VCaP (cell line): ENCODE measurements at regions not wholly inside any gene's neighbourhood (a gene's known extent, or its start where the extent isn't known, plus 50 kb on each side); places are given as distances from the start of the nearest gene placed in this dataset.

Source experiments
- H3K27ac ChIP-seq: fragments of 450-650 bp; 2 replicates; pipeline ENCODE4 v1.5.1; 2017
- TF ChIP-seq, protein P1 (sequence below): fragments of 450-650 bp; conservative IDR thresholded peaks from 2 replicates; pipeline ENCODE4 v1.5.1; 2017; ENCODE audit warnings: mild to moderate bottlenecking, moderate library complexity

DNA sequence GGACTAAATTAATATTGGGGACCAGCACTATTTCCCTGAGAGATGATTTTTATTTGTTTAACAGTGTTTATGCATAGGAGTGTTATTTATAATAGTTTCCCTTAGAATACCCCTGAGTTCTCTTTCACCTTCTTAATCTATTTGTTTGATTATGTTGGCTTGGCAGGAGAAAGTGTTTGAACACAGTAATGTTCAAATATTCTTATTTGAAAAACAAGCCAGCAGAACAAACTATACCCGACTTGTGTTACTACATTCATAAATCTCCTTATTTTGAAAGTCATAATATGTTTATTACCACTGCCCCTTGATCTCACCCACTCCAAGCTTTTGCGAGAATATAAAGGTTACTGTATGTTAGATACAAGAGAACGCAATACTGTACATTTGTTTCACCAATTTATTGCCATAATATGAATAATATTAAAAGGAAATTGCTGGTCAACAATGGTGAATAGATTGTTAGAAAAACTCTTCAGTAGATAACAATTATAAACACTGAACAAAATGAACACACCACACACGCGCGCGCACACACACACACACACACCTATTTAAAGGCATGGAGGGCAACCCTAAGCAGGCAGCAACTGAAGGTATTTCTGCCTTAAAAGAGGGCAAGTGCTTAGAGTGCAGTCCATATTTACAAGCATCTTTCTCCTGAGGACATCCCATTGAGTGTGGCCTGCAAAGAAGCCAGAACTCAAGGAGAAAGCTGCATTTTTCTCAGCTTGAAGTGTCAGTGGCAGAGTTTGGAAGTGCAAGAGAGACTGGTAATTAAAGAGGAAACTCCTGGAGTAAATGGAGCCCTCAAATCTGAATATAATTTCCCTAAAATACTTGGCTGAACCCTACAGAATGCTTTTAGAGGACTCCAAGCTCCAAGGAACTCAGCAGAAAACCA is 279.4 kb upstream of the MAN1A1 start:
- H3K27ac ChIP-seq: peak overlapping the region; percentile 64
- TF ChIP-seq, protein P1, sequence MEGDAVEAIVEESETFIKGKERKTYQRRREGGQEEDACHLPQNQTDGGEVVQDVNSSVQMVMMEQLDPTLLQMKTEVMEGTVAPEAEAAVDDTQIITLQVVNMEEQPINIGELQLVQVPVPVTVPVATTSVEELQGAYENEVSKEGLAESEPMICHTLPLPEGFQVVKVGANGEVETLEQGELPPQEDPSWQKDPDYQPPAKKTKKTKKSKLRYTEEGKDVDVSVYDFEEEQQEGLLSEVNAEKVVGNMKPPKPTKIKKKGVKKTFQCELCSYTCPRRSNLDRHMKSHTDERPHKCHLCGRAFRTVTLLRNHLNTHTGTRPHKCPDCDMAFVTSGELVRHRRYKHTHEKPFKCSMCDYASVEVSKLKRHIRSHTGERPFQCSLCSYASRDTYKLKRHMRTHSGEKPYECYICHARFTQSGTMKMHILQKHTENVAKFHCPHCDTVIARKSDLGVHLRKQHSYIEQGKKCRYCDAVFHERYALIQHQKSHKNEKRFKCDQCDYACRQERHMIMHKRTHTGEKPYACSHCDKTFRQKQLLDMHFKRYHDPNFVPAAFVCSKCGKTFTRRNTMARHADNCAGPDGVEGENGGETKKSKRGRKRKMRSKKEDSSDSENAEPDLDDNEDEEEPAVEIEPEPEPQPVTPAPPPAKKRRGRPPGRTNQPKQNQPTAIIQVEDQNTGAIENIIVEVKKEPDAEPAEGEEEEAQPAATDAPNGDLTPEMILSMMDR: peak; percentile 30; the same call in 1 of the 2 replicates

DNA sequence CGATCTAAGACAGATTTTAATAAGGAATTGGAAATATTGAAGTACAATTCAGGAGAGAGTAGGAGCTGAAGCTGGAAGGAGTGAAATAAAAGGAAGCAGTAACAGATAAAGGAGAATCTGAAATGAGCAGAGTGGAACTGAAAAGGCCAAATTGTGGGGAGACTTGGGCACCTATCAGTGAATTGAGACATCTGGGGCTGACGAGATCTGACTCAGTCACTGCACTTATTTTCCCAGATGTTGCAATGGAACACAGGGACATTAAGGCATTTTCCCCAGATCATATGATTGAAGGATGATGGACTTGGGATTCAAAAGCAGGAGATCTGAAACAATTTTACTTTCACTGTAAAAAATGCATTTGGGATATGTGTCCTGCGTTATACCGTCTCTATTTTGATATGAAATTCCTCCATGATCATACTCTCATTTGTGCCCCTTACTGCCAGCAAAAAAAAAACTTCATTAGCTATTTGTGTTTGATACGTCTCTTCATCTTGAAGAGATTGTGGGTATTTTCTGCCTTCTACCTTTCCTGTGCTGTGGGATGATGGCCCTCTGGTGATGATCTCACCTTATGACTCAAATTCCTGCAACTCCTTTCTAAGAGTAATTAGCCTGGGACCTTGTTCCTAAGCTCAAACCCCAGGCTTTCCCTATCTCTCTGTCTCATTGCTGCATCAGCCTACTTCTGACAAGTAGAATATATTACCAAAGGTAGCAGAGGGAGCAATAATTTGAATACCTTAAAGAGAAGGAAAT is 278.5 kb upstream of the MAN1A1 start:
- peak overlapping the region; percentile 64; the same call in 1 of the 2 replicates for H3K27ac ChIP-seq
- TF ChIP-seq, protein P1: no peak

DNA sequence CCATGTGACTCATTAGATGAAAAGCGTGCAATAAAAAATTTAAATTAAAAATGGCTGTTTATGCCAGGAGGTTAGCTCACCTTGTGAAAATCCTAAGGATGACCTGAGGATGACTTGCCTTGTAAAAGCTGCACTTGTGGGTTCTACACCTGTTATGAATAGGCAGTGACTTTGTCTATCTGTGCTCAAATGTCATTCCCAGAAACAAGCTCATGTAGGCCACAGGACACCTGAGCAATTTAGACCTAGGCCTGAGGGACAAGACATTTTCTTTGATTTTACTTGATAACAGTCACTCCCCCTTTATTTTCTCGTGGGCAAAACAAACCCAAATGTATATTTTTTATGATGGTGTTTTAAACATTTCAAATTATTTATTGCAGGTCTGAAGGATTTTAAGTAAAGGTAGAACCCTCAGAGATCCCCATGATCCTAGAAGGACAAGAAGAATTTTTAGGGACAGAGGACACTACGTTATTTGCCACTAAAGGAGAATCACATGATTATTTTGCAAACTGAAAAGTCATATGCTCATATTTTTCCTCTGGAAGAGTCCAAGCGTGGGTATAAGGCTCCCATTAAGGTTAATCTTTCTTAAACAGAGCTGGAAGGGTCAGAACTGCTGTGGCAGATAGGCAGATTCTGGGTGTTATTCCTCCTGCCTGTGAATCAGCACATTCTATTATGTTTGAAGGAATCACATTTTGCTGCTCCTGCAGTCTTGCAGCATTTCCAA is 277.5 kb upstream of the MAN1A1 start:
- peak overlapping the region; percentile 12; the same call in 1 of the 2 replicates for H3K27ac ChIP-seq
- TF ChIP-seq, protein P1: no peak

DNA sequence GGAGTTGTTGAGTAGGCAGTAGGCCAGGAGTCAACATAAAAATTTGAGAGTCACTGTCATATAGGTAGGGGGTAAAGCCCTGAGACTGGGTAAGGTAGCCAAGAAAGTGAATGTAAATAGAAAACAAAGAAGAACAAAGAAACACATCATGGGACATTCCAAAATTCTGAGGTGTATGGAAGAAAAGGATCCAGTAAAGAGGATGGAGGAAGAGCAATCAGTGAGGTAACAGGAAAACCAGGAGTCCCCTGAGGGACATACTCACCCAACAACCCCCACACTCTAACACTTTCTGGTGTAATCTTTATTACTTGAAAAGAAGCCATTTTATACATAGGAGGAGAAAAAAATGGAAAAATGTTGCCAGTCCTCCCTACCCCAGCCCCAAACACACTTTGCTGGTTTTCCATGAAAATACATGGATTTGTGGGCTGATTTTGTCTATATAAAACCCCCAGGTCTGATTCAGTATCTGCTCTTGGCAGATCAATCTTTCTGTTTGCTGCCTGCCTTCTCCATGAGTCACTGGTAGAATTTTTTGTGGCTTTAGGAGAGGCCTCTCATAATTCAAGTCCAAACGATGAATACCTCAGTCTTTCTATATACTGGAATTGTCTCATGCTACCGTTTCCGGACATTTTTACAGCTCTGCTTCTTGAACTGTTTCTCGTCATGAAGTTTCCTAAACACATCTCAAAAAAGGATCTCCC is 271.4 kb upstream of the MAN1A1 start:
- TF ChIP-seq, protein P1: no peak
- no peak overlapping the region for H3K27ac ChIP-seq

GRCh38 chr6:119614138-119614537 is 264.6 kb upstream of the MAN1A1 start:
- H3K27ac ChIP-seq: no peak overlapping the region
- TF ChIP-seq, protein P1: no peak

DNA sequence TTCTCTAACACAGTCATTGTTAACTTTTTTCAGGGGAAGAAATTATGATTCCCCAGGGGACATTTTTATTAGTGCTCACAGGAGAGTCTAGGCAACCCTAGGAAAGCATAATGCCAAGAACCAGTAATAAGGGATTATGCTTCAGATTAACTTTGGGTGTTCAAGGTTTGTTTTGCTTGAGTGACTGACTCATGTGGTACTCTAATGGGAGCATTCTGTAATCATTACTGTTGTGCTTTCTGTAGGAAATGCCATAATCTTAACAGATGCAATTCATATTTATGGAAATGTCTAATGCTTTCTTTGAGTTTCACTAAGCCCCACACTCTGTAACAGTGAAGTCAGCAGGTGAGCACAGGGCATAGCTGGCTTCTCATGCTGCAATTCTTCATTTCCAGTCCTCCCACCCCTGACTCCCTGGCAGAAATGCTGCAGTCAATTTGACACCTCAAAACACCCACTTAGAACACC is 263.4 kb upstream of the MAN1A1 start:
- TF ChIP-seq, protein P1: no peak
- H3K27ac ChIP-seq: no peak overlapping the region
